ENCODE measurements at regions not wholly inside any gene's neighbourhood (a gene's known extent, or its start where the extent isn't known, plus 50 kb on each side); places are given as distances from the start of the nearest gene placed in this dataset.
"Not testable (repeated sequence)": the region's sequence is repeated elsewhere in the genome, so short reads cannot be mapped to it uniquely, and the experiment has no call there.

DNA sequence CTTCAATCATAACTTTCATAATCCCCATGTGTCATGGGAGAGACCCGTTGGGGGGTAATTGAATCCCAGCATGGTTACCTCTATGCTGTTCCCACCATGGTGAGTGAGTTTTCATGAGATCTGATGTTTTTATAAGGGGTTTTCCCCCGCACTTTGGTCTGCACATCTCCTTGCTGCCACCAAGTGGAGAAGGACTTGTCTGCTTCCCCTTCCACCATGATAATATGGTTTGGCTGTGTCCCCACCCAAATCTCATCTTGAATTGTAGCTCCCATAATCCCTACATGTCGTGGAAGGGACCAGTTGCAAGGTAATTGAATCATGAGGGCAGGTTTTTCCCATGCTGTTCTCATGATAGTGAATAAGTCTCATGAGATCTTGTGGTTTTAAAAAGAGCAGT is 524.9 kb downstream of the SLITRK5 start:
- H3K27ac Mint-ChIP-seq, result no peak overlapping the region
- H3K4me3 Mint-ChIP-seq, result no peak overlapping the region
- CTCF ChIA-PET, result no interaction called here
- H3K9me3 Mint-ChIP-seq, result peaks cover 10% of the 10 kb centered on the region
- H3K36me3 Mint-ChIP-seq (ENCODE audit: low read depth), result no peaks in the 10 kb centered on the region
- intact Hi-C loops (cut with micrococcal nuclease), result no loop called here
- H3K27me3 Mint-ChIP-seq (ENCODE audit: low read depth), result no peaks in the 10 kb centered on the region
- no peaks in the 10 kb centered on the region for H3K4me1 Mint-ChIP-seq (ENCODE audit: low read depth)
- DNase-seq, result no peak

DNA sequence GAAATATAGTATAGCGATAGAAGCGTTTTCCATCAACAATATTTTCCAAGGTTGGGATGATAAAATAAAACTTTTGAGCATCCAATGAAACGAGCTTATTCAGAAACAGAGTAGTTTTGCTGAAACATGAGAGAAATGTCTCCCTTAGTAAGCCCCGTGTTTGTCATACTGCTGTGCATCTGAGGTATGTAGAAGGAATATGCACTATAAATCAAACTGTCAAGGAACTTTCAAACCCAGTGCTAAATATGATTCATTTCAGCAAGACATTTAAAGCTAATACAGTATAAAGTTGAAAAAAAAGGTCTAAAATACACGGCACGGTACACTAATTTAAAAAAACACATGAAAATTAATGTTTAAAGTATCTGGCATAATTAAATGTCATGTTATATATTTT is 546.2 kb downstream of the SLITRK5 start:
- H3K4me3 Mint-ChIP-seq, result no peak overlapping the region
- CTCF ChIA-PET, result no interaction called here
- no peaks in the 10 kb centered on the region for H3K4me1 Mint-ChIP-seq (ENCODE audit: low read depth)
- no peaks in the 10 kb centered on the region for H3K36me3 Mint-ChIP-seq (ENCODE audit: low read depth)
- no peak overlapping the region for H3K27ac Mint-ChIP-seq
- H3K27me3 Mint-ChIP-seq (ENCODE audit: low read depth), result no peaks in the 10 kb centered on the region
- peaks cover 2% of the 10 kb centered on the region for H3K9me3 Mint-ChIP-seq
- intact Hi-C loops (cut with micrococcal nuclease), result no loop called here
- no peak for DNase-seq

DNA sequence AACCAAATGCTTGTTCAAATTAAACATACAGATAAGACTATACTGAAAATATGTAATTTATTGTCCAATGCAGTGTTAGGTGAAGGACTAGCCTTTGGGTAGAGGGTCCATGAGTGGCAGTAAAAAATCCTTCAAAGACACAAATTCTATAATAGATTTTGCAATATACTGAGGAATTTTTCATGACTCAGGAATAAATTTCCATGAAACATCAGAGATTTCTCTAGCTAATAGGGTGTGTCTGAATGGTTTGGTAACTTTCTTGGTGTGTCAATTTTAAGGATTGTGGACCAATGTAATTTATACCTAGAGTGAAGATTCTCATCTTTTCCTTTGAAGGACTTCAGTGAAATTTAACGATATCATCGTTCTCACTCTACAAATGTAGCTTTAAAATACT is 546.7 kb downstream of the SLITRK5 start:
- Mint-ChIP-seq H3K9me3 (peaks cover 2% of the 10 kb centered on the region), H3K36me3 (ENCODE audit: low read depth) (no peaks in the 10 kb centered on the region), H3K4me1 (ENCODE audit: low read depth) (no peaks in the 10 kb centered on the region), H3K27ac (no peak overlapping the region), H3K4me3 (no peak overlapping the region), H3K27me3 (ENCODE audit: low read depth) (no peaks in the 10 kb centered on the region)
- DNase-seq, result no peak
- intact Hi-C loops (cut with micrococcal nuclease), result no loop called here
- CTCF ChIA-PET, result no interaction called here

DNA sequence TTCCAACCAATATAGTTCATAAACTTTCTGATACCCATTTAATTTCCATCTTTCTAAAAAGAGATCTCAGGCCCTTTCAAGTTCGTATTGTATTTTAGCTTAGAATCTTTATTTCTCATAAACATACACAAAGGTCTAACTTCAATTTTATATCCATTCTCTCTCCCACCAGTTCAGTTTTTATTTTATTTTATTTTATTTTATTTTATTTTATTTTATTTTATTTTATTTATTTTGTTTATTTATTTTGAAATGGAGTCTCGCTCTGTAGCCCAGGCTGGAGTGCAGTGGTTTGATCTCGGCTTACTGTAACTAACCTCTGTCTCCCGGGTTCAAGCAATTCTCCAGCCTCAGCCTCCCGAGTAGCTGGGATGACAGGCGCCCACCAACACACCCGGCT is 552.8 kb downstream of the SLITRK5 start:
- DNase-seq, result no peak
- H3K27ac Mint-ChIP-seq, result no peak overlapping the region
- CTCF ChIA-PET, result interaction anchor here (0.6 kb wide), 2 partner anchors 26 to 936 kb away, joined by 3 to 7 read pairs; no protein-coding TSS in a partner anchor
- intact Hi-C loops (cut with micrococcal nuclease), result no loop called here
- H3K4me3 Mint-ChIP-seq, result no peak overlapping the region
- H3K36me3 Mint-ChIP-seq (ENCODE audit: low read depth), result no peaks in the 10 kb centered on the region
- H3K27me3 Mint-ChIP-seq (ENCODE audit: low read depth), result no peaks in the 10 kb centered on the region
- H3K9me3 Mint-ChIP-seq, result no peaks in the 10 kb centered on the region
- H3K4me1 Mint-ChIP-seq (ENCODE audit: low read depth), result no peaks in the 10 kb centered on the region

- Mint-ChIP-seq H3K36me3 (ENCODE audit: low read depth) (no peaks in the 10 kb centered on the region), H3K9me3 (no peaks in the 10 kb centered on the region)
Measured at GRCh38 chr13:88235441-88235840, 564.3 kb downstream of the SLITRK5 start.

DNA sequence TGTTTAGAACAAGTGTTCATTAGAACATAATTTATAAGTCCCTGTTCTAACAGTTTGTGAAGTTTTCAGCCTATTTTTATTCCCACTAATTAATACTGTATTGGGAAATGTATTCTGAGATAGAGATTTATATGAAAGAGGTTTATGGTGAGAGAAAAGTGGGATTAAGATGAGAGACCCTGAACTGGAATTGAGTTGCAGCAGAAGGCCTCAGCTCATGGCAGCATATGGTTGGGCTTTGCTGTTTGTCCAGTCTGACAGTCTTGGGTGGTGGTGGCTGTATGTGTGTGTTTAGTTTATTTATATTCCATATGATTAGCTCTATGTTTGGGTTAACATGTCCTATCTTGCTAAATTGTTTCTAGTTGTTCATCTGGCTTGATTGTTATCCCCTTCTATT is 575.1 kb downstream of the SLITRK5 start:
- H3K27ac Mint-ChIP-seq, result no peak overlapping the region
- no peaks in the 10 kb centered on the region for H3K4me1 Mint-ChIP-seq (ENCODE audit: low read depth)
- no peak for DNase-seq
- no peak overlapping the region for H3K4me3 Mint-ChIP-seq
- intact Hi-C loops (cut with micrococcal nuclease), result no loop called here
- CTCF ChIA-PET, result no interaction called here
- no peaks in the 10 kb centered on the region for H3K27me3 Mint-ChIP-seq (ENCODE audit: low read depth)
- peaks cover 4% of the 10 kb centered on the region for H3K9me3 Mint-ChIP-seq
- no peaks in the 10 kb centered on the region for H3K36me3 Mint-ChIP-seq (ENCODE audit: low read depth)

More at GRCh38 chr13:88235441-88235840, 564.3 kb downstream of the SLITRK5 start:
- intact Hi-C loops (cut with micrococcal nuclease), result no loop called here
- Mint-ChIP-seq H3K27ac (no peak overlapping the region), H3K4me3 (no peak overlapping the region), H3K4me1 (ENCODE audit: low read depth) (no peaks in the 10 kb centered on the region), H3K27me3 (ENCODE audit: low read depth) (no peaks in the 10 kb centered on the region)
- DNase-seq, result no peak
- CTCF ChIA-PET, result no interaction called here

GRCh38 chr13:88248393-88248792 is 577.2 kb downstream of the SLITRK5 start:
- no peak overlapping the region for H3K4me3 Mint-ChIP-seq
- H3K9me3 Mint-ChIP-seq, result peaks cover 2% of the 10 kb centered on the region
- intact Hi-C loops (cut with micrococcal nuclease), result no loop called here
- no peak overlapping the region for H3K27ac Mint-ChIP-seq
- CTCF ChIA-PET, result no interaction called here
- no peaks in the 10 kb centered on the region for H3K27me3 Mint-ChIP-seq (ENCODE audit: low read depth)
- no peaks in the 10 kb centered on the region for H3K36me3 Mint-ChIP-seq (ENCODE audit: low read depth)
- no peaks in the 10 kb centered on the region for H3K4me1 Mint-ChIP-seq (ENCODE audit: low read depth)
- no peak for DNase-seq

GRCh38 chr13:88257706-88258105 is 586.5 kb downstream of the SLITRK5 start:
- Mint-ChIP-seq H3K27me3 (ENCODE audit: low read depth) (no peaks in the 10 kb centered on the region), H3K4me3 (no peak overlapping the region), H3K4me1 (ENCODE audit: low read depth) (no peaks in the 10 kb centered on the region), H3K9me3 (no peaks in the 10 kb centered on the region), H3K27ac (no peak overlapping the region), H3K36me3 (ENCODE audit: low read depth) (no peaks in the 10 kb centered on the region)
- CTCF ChIA-PET, result interaction anchor here (0.6 kb wide), 1 partner anchor 983 kb away, joined by 3 read pairs; no protein-coding TSS in a partner anchor
- DNase-seq, result no peak
- intact Hi-C loops (cut with micrococcal nuclease), result no loop called here

DNA sequence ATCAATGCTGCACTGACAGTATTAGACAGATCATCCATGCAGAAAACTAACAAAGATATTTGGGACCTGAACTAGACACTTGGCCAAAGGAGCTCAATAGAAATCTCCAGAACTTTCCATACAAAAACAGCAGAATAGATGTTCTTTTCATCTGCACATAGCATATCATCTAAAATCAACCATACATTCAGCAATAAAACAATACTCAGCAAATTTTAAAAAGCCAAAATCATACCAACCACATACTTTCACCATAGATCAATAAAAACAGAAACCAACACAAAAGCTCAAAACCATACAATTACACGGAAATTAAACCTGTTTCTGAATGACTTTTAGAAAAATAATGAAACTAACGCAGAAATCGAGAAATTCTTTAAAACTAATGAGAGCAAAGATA is 592.6 kb downstream of the SLITRK5 start:
- no peak overlapping the region for H3K27ac Mint-ChIP-seq
- no peaks in the 10 kb centered on the region for H3K36me3 Mint-ChIP-seq (ENCODE audit: low read depth)
- H3K9me3 Mint-ChIP-seq, result no peaks in the 10 kb centered on the region
- no peaks in the 10 kb centered on the region for H3K27me3 Mint-ChIP-seq (ENCODE audit: low read depth)
- CTCF ChIA-PET, result no interaction called here
- intact Hi-C loops (cut with micrococcal nuclease), result no loop called here
- no peak overlapping the region for H3K4me3 Mint-ChIP-seq
- no peaks in the 10 kb centered on the region for H3K4me1 Mint-ChIP-seq (ENCODE audit: low read depth)
- no peak for DNase-seq

DNA sequence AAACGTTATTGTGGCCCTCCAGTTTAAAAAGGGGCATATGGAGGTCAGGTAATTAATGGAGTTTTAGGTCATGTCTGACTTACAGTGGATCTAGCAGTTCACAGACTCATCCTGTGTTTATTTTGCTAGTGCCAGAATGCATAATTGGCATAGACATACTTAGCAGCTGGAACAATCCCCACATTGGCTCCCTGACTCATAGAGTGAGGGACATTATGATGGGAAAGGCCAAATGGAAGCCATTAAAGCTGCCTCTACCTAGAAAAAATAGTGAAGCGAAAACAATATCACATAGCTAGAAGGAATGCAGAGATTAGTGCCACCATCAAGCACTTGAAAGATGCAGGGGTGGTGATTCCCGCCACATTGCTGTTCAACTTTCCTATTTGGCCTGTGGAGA is 610.7 kb downstream of the SLITRK5 start:
- Mint-ChIP-seq H3K9me3 (peaks cover 13% of the 10 kb centered on the region), H3K4me1 (ENCODE audit: low read depth) (no peaks in the 10 kb centered on the region), H3K27ac (no peak overlapping the region), H3K27me3 (ENCODE audit: low read depth) (no peaks in the 10 kb centered on the region), H3K36me3 (ENCODE audit: low read depth) (no peaks in the 10 kb centered on the region), H3K4me3 (no peak overlapping the region)
- CTCF ChIA-PET, result no interaction called here
- no peak for DNase-seq
- intact Hi-C loops (cut with micrococcal nuclease), result no loop called here

DNA sequence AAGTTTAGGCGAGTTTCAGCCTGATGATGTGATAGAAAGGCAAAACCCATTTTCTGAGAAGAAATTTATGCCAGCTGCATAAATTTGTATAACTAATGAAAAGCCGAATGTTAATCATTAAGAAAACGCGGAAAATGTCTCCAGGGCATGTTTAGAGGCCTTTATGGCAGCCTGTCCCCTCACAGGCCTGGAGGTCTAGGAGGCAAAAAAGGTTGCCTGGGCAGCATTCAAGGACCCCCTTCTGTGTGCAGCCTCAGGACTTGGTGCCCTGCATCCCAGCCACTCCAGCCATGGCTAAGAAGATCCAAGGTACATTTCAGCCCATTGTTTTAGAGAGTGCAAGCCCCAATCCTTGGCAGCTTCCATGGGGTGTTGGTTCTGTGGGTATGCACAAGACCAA is 614.2 kb downstream of the SLITRK5 start:
- CTCF ChIA-PET, result no interaction called here
- H3K27ac Mint-ChIP-seq, result no peak overlapping the region
- no peaks in the 10 kb centered on the region for H3K36me3 Mint-ChIP-seq (ENCODE audit: low read depth)
- intact Hi-C loops (cut with micrococcal nuclease), result no loop called here
- DNase-seq, result no peak
- no peak overlapping the region for H3K4me3 Mint-ChIP-seq
- peaks cover 10% of the 10 kb centered on the region for H3K9me3 Mint-ChIP-seq
- no peaks in the 10 kb centered on the region for H3K4me1 Mint-ChIP-seq (ENCODE audit: low read depth)
- no peaks in the 10 kb centered on the region for H3K27me3 Mint-ChIP-seq (ENCODE audit: low read depth)

DNA sequence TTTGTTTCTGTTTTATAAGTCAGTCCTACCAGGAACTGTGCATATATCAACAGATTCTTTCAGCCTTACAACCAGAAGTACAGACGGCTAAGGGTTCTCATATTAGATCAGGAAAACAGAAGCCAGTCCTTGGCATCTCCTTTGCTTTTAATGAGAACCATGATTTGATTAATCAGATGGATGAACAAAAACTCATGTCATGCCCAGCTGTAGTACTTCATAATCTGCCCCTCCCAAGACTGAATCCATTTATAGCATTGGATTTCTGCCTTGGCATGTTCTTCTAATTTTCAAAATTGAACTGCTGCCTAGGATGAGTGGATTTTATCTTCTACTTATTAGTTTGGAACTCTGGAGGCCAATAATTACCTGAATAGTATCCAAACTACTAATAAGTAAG is 617.2 kb downstream of the SLITRK5 start:
- intact Hi-C loops (cut with micrococcal nuclease), result no loop called here
- DNase-seq, result no peak
- Mint-ChIP-seq H3K27ac (no peak overlapping the region), H3K27me3 (ENCODE audit: low read depth) (no peaks in the 10 kb centered on the region), H3K9me3 (peaks cover 4% of the 10 kb centered on the region), H3K36me3 (ENCODE audit: low read depth) (no peaks in the 10 kb centered on the region), H3K4me1 (ENCODE audit: low read depth) (no peaks in the 10 kb centered on the region), H3K4me3 (no peak overlapping the region)
- CTCF ChIA-PET, result no interaction called here

- H3K9me3 Mint-ChIP-seq; H3K36me3 Mint-ChIP-seq (ENCODE audit: low read depth); intact Hi-C loops (cut with micrococcal nuclease); H3K4me1 Mint-ChIP-seq (ENCODE audit: low read depth); H3K27ac Mint-ChIP-seq; DNase-seq; H3K27me3 Mint-ChIP-seq (ENCODE audit: low read depth); CTCF ChIA-PET; H3K4me3 Mint-ChIP-seq: not testable (repeated sequence)
Measured at GRCh38 chr13:88291731-88292130, 620.6 kb downstream of the SLITRK5 start.

GRCh38 chr13:88294368-88294767 is 623.2 kb downstream of the SLITRK5 start:
- DNase-seq, result no peak
- peaks cover 3% of the 10 kb centered on the region for H3K9me3 Mint-ChIP-seq
- CTCF ChIA-PET, result no interaction called here
- no peaks in the 10 kb centered on the region for H3K36me3 Mint-ChIP-seq (ENCODE audit: low read depth)
- no peaks in the 10 kb centered on the region for H3K4me1 Mint-ChIP-seq (ENCODE audit: low read depth)
- intact Hi-C loops (cut with micrococcal nuclease), result no loop called here
- H3K4me3 Mint-ChIP-seq, result no peak overlapping the region
- H3K27me3 Mint-ChIP-seq (ENCODE audit: low read depth), result no peaks in the 10 kb centered on the region
- no peak overlapping the region for H3K27ac Mint-ChIP-seq

All from activated naive CD4-positive, alpha-beta T cell treated with anti-CD3 and anti-CD28 coated beads for 36 hours (primary cell).